ENCODE measurements at regions not wholly inside any gene's neighbourhood (a gene's known extent, or its start where the extent isn't known, plus 50 kb on each side); places are given as distances from the start of the nearest gene placed in this dataset.
A peak's percentile ranks its signal among the peaks of the same experiment; 100 is the strongest.

- no peak for FAIRE-seq
- DNase-seq (ENCODE audit: low read depth): no peak
- no peaks in the 10 kb centered on the region for H3K36me3 ChIP-seq (ENCODE audit: control insufficient read depth, insufficient read depth, low read length)
Measured at GRCh38 chr4:128551280-128551679, 258.2 kb upstream of the JADE1 start.

DNA sequence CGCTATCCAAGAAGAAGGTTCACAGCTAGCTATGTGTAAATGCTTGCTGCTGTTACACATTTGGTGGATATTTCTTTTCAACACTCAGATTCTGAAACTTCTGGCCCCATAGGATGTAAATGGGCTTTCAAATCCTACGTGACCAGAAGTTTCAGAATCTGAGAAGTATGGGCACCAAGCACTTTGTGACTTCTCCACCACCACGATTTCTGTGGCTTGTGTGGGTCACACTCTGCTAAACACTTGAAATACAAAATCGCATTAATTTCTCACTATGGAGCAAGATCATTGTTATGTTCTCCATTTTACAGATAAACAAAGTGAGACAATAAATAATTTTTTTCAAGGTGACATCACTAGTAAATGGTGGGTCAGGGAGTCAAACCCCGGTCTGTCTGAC lies 259.4 kb upstream of the JADE1 start:
- FAIRE-seq (no peak), DNase-seq (ENCODE audit: low read depth) (no peak)
- TF ChIP-seq CTCF (IDR thresholded peaks at IDR 0.05; ENCODE audit: insufficient read depth, low read length, severe bottlenecking): no peak
- H3K27me3 ChIP-seq (ENCODE audit: control insufficient read depth, insufficient read depth, low read length): no peaks in the 10 kb centered on the region
- no peak overlapping the region for H3K4me3 ChIP-seq (ENCODE audit: low read depth, low read length)
- H3K36me3 ChIP-seq (ENCODE audit: control insufficient read depth, insufficient read depth, low read length): no peaks in the 10 kb centered on the region

More at GRCh38 chr4:128551280-128551679, 258.2 kb upstream of the JADE1 start:
- Histone ChIP-seq H3K4me3 (ENCODE audit: low read depth, low read length) (no peak overlapping the region), H3K27me3 (ENCODE audit: control insufficient read depth, insufficient read depth, low read length) (no peaks in the 10 kb centered on the region)
- TF ChIP-seq CTCF (IDR thresholded peaks at IDR 0.05; ENCODE audit: insufficient read depth, low read length, severe bottlenecking): no peak

GRCh38 chr4:128549636-128550035 lies 259.9 kb upstream of the JADE1 start:
- H3K27me3 ChIP-seq (ENCODE audit: control insufficient read depth, insufficient read depth, low read length): no peaks in the 10 kb centered on the region
- no peak for TF ChIP-seq CTCF (IDR thresholded peaks at IDR 0.05; ENCODE audit: insufficient read depth, low read length, severe bottlenecking)
- H3K4me3 ChIP-seq (ENCODE audit: low read depth, low read length): no peak overlapping the region
- FAIRE-seq (no peak), DNase-seq (ENCODE audit: low read depth) (no peak)
- H3K36me3 ChIP-seq (ENCODE audit: control insufficient read depth, insufficient read depth, low read length): no peaks in the 10 kb centered on the region

DNA sequence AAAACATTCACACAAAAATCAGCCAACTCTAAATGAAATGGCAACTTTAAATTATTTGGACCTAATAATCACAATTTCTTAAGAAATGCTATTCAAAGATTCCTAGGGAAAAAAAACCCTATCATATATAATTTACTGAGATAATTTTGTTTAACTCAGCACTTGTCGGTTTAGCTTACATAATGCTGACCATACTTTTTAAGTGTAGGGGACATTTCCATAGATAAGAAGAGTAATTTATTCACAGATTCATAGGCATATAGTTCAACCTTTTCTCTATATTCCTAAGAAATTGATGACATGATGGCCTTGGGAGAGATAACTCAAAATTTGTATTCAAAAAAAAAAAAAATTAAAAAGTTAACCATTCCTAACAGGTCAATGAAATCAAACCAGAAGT lies 260.8 kb upstream of the PGRMC2 start:
- Histone ChIP-seq H3K27me3 (ENCODE audit: control insufficient read depth, insufficient read depth, low read length) (no peaks in the 10 kb centered on the region), H3K36me3 (ENCODE audit: control insufficient read depth, insufficient read depth, low read length) (no peaks in the 10 kb centered on the region), H3K4me3 (ENCODE audit: low read depth, low read length) (no peak overlapping the region)
- FAIRE-seq (no peak), DNase-seq (ENCODE audit: low read depth) (no peak)
- TF ChIP-seq CTCF (IDR thresholded peaks at IDR 0.05; ENCODE audit: insufficient read depth, low read length, severe bottlenecking): no peak

DNA sequence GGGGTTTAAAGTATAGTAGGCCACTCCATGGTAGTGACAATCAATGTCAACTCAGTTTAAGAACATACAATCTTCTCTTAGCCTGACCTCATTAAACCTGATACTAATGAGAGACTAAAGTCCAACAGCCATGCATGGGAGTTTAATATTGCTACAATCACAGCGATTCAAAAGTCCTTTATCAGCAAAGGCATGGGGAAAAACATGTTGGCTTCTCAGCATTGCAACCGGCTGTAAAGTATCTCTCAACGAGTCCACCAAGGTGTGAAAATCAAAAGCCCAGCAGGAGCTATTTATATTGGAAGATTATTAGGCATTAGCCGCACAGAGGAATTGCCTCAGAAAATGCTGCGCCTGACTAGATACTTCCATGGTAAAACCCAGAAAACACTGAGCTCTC lies 256.7 kb upstream of the PGRMC2 start:
- Histone ChIP-seq H3K36me3 (ENCODE audit: control insufficient read depth, insufficient read depth, low read length) (no peaks in the 10 kb centered on the region), H3K27me3 (ENCODE audit: control insufficient read depth, insufficient read depth, low read length) (no peaks in the 10 kb centered on the region), H3K4me3 (ENCODE audit: low read depth, low read length) (no peak overlapping the region)
- DNase-seq (ENCODE audit: low read depth) (no peak), FAIRE-seq (no peak)
- no peak for TF ChIP-seq CTCF (IDR thresholded peaks at IDR 0.05; ENCODE audit: insufficient read depth, low read length, severe bottlenecking)

DNA sequence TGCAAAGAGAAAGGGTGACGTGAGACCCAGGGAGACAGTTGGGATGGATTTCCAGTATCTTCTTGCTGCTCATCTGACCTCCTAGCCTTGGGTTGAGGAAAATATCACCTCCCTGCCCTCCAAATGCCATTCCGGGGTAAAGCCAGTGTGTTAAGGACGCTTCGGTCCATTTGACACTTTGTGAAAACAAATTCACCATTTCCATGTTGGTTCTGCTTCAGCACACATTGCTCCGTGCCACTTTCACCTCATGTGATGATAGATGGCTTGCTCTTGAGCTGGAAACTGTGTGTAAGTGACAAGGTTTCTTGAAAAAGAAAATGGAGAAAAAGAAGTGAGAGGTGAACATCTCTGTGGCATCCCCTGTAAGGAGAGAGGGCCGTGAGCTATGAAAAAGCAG lies 256.1 kb upstream of the PGRMC2 start:
- no peak for DNase-seq (ENCODE audit: low read depth)
- H3K27me3 ChIP-seq (ENCODE audit: control insufficient read depth, insufficient read depth, low read length): no peaks in the 10 kb centered on the region
- no peaks in the 10 kb centered on the region for H3K36me3 ChIP-seq (ENCODE audit: control insufficient read depth, insufficient read depth, low read length)
- peak; percentile 23 for FAIRE-seq
- no peak overlapping the region for H3K4me3 ChIP-seq (ENCODE audit: low read depth, low read length)
- TF ChIP-seq CTCF (IDR thresholded peaks at IDR 0.05; ENCODE audit: insufficient read depth, low read length, severe bottlenecking): no peak

All from bronchial epithelial cell (primary cell).